ENCODE measurements at regions not wholly inside any gene's neighbourhood (a gene's known extent, or its start where the extent isn't known, plus 50 kb on each side); places are given as distances from the start of the nearest gene placed in this dataset.

GRCh38 chr14:98888281-98888680 is 383.7 kb downstream of the BCL11B start:
- no peak for DNase-seq (ENCODE audit: extremely low read depth in 1 of 11, low read depth in 9 of 11, low spot score in 4 of 11)

- no peak for DNase-seq (ENCODE audit: extremely low read depth in 1 of 11, low read depth in 9 of 11, low spot score in 4 of 11)
Observed at GRCh38 chr14:98888927-98889835, 382.8 kb downstream of the BCL11B start.

DNA sequence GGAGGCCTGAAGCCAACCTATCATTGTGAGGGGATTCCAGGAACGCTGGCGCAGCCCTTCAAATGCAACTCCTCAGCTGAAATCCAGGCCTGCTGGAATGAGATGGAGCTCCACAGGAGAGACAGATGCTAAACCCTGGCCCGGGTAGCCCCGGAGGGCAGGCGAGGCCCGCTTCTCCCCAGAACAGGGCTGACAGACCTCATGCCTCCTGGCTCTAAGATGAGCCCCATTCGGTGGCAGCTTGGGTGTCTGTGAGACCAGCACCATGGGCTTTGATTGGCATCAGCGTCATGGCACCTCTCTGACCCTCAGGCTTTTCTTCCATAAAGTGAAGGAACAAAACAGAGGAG is 382.2 kb downstream of the BCL11B start:
- DNase-seq (ENCODE audit: extremely low read depth in 1 of 11, low read depth in 9 of 11, low spot score in 4 of 11) = no peak

DNA sequence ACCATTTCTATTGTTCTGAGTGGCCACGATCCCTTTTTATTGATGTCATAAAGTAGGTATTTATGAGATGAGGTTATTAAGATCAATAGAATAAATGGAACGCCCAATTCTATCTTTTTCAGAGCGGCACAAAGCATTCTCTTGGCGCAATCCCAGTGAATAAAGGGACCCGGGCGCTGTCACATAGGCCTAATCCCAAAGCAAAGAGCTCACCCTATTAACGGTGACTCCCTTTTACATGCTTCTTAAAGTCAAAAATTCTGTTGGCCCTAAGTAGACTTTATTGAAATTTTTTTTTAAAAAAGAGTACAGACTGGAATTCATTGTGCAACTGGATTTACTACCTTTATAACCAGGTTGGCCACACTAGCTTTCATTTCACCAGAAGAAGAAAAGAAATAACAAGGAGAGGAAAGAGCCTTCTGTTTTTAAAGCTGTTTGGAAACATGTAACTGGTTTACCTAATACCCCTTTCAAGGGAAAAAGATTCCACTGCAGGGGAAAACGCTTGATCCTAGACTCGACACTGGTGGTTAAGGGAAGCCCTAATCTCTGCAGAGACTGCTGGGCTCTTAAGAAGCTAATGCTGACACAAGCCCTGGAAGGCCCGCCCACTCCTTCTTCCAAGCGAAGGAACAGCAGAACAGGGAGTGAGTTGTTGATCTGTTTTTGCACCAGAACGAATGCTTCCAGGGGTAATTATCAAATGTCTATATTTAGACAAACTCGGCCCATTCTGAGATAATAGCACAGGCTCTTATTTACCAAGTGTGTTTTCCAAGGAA is 381.2 kb downstream of the BCL11B start:
- DNase-seq (ENCODE audit: extremely low read depth in 1 of 11, low read depth in 9 of 11, low spot score in 4 of 11) = no peak

DNA sequence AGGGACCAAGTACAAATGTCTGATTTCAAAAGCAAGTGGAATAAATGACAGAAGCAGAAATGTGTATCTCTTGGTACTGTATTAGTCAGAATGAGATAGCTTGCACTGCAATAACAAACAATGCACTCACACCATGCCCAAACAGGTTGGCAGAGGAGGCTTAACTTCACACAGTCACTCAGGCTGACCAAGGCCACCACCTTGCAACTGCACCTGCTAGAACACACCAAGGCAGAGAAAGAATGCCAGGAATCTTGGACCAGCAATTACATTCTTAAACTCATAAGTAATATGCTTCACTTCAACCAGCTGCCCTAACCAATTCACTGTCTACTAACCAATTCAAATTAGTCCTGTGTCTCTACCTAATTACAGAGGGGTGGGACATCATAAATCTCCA is 378.3 kb downstream of the BCL11B start:
- no peak for DNase-seq (ENCODE audit: extremely low read depth in 1 of 11, low read depth in 9 of 11, low spot score in 4 of 11)

GRCh38 chr14:98894600-98894999 is 377.4 kb downstream of the BCL11B start:
- no peak for DNase-seq (ENCODE audit: extremely low read depth in 1 of 11, low read depth in 9 of 11, low spot score in 4 of 11)

- no peak for DNase-seq (ENCODE audit: extremely low read depth in 1 of 11, low read depth in 9 of 11, low spot score in 4 of 11)
Observed at GRCh38 chr14:98896449-98896848, 375.5 kb downstream of the BCL11B start.

- DNase-seq (ENCODE audit: extremely low read depth in 1 of 11, low read depth in 9 of 11, low spot score in 4 of 11) = no peak
Observed at GRCh38 chr14:98897605-98898309, 374.2 kb downstream of the BCL11B start.

DNA sequence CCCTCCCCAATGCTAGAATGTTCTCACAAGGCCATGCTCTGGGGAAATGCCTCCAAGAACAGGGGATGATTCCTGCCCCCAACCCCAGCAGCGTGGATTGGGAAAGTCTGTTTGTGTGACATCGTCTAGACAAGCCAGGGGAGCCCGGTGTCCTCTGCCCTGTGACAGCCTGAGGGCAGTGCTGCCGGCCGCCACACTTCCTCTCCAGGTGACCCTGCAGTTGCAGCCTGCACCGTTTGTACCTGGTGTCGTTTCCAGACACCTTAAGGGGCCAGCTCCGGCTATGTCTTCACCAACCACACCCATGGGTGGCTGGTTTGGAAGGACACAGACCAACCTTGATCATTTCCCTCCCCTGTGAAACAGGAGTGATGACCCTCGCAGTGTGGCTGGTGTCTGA is 372.6 kb downstream of the BCL11B start:
- DNase-seq (ENCODE audit: extremely low read depth in 1 of 11, low read depth in 9 of 11, low spot score in 4 of 11) = no peak

- DNase-seq (ENCODE audit: extremely low read depth in 1 of 11, low read depth in 9 of 11, low spot score in 4 of 11) = no peak
Observed at GRCh38 chr14:98900236-98900635, 371.8 kb downstream of the BCL11B start.

DNA sequence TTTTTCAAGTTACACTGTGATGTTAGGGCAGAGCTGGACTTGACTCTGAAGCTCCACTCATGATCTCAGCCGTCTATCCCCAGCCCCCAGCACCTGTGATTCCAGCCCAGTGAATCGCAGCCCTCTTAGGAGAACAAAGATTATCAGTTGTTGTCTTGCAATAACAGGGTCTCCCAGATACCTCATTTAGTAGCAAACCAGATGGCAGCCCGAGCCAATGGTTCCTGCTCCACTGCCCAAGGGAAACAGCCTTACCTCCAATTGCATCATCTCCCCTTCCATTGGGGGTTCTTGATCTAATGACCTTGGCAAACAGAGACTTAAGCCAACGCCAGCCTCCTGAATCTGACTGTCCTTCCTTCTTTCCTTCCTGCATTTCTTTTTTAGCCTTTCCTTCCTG is 371.2 kb downstream of the BCL11B start:
- DNase-seq (ENCODE audit: extremely low read depth in 1 of 11, low read depth in 9 of 11, low spot score in 4 of 11) = no peak

DNA sequence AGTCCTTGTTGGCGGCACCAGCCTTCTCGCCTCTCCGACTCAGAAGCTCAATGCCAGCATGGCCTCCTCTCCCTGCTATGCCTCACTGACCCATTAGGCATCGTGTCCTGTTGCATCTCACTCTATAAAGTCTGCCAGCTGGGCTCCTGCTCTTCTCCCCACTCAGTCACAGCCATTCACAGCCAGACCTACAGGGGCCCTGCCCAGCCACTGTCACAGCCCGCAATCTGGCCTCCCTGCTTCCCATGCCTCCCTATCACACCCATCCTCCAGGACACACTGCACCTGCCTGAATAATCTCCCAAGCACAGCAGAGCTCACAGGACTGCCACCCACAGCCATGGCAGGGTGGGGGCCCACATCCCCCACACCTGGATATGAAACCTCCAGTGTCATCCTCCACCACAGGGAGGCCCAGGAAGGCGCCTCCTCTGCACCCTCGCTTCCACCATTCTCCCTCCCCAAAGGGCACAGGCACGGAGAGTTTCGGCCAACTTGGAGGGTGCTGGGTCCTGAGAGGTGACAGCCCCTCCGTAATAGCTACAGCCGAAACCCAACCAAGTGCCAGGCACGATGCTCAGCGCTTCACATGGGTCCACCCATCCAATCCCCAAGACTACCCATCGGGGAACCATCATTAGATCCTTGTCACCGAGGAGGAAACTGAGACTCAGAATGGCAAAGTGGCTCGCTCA is 370.3 kb downstream of the BCL11B start:
- DNase-seq (ENCODE audit: extremely low read depth in 1 of 11, low read depth in 9 of 11, low spot score in 4 of 11) = no peak

- no peak for DNase-seq (ENCODE audit: extremely low read depth in 1 of 11, low read depth in 9 of 11, low spot score in 4 of 11)
Observed at GRCh38 chr14:98903371-98903770, 368.6 kb downstream of the BCL11B start.

- no peak for DNase-seq (ENCODE audit: extremely low read depth in 1 of 11, low read depth in 9 of 11, low spot score in 4 of 11)
Observed at GRCh38 chr14:98904677-98905076, 367.3 kb downstream of the BCL11B start.

DNA sequence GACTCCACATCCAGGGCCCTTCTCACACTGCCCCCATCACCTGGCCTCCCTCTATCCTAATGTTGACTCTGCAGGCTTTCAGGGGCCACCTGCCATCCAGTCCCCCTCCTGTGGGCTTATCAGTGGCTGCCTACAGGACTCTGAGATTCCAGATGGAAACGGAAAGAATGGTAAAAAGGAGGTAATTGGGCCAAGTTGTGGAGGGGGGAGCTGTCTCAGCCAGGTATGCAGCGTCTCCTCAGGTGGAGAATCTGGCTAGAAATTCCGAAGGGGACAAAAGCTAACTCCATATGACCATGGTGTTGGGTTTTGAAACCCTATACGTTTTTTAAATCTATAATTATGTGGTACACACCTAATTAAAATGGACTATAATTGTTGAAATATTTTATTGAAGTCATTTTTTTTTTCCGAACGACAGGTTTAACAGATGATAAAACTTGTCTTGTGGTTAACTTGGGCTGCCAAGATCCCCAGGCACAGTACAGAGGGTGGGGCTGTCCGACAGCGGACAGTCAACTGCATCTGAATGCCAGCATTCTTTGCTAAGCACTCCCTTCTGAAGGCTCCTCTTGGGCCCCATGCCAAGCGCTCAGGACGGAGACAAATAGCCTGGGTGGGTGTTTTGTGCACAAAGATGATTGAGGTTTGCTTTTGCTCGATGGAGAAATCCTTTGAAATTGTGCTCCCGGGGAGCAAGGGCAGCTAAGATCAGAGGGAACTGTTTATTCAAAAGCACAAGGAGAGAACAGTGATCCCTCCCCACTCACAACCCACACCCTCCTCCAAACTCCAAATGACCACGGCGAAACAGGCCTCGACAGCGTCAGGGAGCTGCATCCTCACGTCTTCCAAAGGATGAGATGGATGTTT is 365.6 kb downstream of the BCL11B start:
- DNase-seq (ENCODE audit: extremely low read depth in 1 of 11, low read depth in 9 of 11, low spot score in 4 of 11) = no peak

DNA sequence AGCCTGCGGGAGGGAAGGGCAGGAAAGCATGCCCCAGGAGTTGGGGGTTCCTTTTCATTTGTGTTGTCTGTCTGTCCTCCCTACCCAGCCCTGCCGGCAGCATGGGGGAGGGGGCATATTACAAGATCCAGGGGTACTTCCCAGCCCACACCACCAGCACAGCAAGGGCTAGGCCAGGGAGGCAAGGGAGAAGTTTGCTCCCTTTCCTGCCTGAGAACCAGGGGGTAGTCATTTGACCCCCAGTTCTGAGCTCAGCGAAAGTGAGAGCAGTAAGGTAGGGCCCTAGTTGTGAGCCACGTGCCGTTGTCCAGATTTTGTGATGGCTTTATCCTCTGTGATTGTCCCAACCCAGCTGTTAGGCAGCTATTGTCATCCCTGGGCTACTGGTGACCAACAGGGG is 364.7 kb downstream of the BCL11B start:
- no peak for DNase-seq (ENCODE audit: extremely low read depth in 1 of 11, low read depth in 9 of 11, low spot score in 4 of 11)

DNA sequence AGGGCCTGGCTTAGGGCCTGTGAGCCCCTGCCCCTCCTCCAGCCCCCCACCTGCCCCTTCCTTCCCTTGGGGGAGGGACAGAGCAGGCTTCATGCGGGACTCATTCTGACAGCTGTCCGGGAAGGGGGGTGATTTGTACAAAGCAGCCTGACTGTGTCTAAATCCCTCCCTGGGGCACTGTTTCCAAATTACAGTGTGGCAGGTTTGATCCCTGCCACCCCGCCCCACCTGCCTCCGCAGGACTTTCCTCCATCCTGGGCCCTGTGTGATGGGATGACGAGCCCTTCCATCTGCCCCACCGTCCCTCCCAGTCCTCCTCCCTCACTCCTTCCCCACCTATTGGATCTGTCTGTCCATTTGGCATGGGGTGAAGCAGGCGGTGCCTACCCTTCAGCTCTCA is 363.9 kb downstream of the BCL11B start:
- DNase-seq (ENCODE audit: extremely low read depth in 1 of 11, low read depth in 9 of 11, low spot score in 4 of 11) = no peak

- DNase-seq (ENCODE audit: extremely low read depth in 1 of 11, low read depth in 9 of 11, low spot score in 4 of 11) = no peak
Observed at GRCh38 chr14:98909251-98909944, 362.6 kb downstream of the BCL11B start.
